ENCODE measurements at regions not wholly inside any gene's neighbourhood (a gene's known extent, or its start where the extent isn't known, plus 50 kb on each side); places are given as distances from the start of the nearest gene placed in this dataset.

- no peaks in the 10 kb centered on the region for H3K36me3 ChIP-seq (ENCODE audit: control insufficient read depth, insufficient read depth, low read length)
- BruUV-seq (replicated peaks) = no TSS peak
- H3K79me2 ChIP-seq (ENCODE audit: control insufficient read depth, insufficient read depth, low read length) = no peaks in the 10 kb centered on the region
- H3K27me3 ChIP-seq (ENCODE audit: control insufficient read depth in 2 of 2, insufficient read depth in 2 of 2, low read length in 2 of 2) = no peaks in the 10 kb centered on the region
- CTCF ChIA-PET (ENCODE audit: low intra/inter-chr PET ratio) = no interaction called here
- 8% methylated on average over 3 of the region's 3 CpGs for WGBS (ENCODE audit: insufficient coverage, low coverage, missing lambda C conversion rate)
- H2AFZ ChIP-seq (ENCODE audit: low read depth, low read length) = no peak overlapping the region
- DNase-seq (ENCODE audit: extremely low read depth in 1 of 4, low spot score in 3 of 4) = no peak
- in situ Hi-C loops (cut with MboI) = no loop called here
- no peak overlapping the region for H3K9ac ChIP-seq (ENCODE audit: insufficient read depth in 1 of 2, low read depth in 2 of 2, low read length in 2 of 2)
- no peak overlapping the region for H3K27ac ChIP-seq (ENCODE audit: extremely low read depth, low read depth, low read length)
- H3K4me2 ChIP-seq (ENCODE audit: insufficient read depth, low read length) = no peak overlapping the region
- intact Hi-C loops (cut with micrococcal nuclease) = no loop called here
- FAIRE-seq = no peak
- no peak overlapping the region for H3K4me3 ChIP-seq
- no peaks in the 10 kb centered on the region for H4K20me1 ChIP-seq (replicated peaks; ENCODE audit: control insufficient read depth, insufficient read depth, low read length)
- no peaks in the 10 kb centered on the region for H3K9me1 ChIP-seq (ENCODE audit: control insufficient read depth, insufficient read depth, low read length)
- no peaks in the 10 kb centered on the region for H3K9me3 ChIP-seq (replicated peaks; ENCODE audit: control insufficient read depth, insufficient read depth, low read depth, low read length)
- no peak for ATAC-seq
- POLR2A ChIA-PET = interaction anchor here (0.6 kb wide), 1 partner anchor 266 kb away, joined by 3 read pairs; no protein-coding TSS in a partner anchor
- TF ChIP-seq ARHGAP35 (IDR thresholded peaks at IDR 0.05; ENCODE audit: partially characterized antibody) (no peak), ZNF436 (CRISPR knock-in tag; IDR thresholded peaks at IDR 0.05) (no peak), PTBP1 (IDR thresholded peaks at IDR 0.05; ENCODE audit: low read depth, low read length) (no peak), GABPB2 (CRISPR knock-in tag; conservative IDR thresholded peaks at IDR 0.05) (no peak), ZKSCAN1 (IDR thresholded peaks at IDR 0.05; ENCODE audit: low read depth, low read length) (no peak)
- no peaks in the 10 kb centered on the region for H3K4me1 ChIP-seq (replicated peaks in 1 of 2; ENCODE audit: control insufficient read depth in 2 of 2, insufficient read depth in 2 of 2, low read length in 2 of 2)
Measured at GRCh38 chr1:198449727-198450433, 90.6 kb downstream of the ATP6V1G3 start.

GRCh38 chr1:198449261-198449660, 91.2 kb downstream of the ATP6V1G3 start:
- in situ Hi-C loops (cut with MboI) (no loop called here), intact Hi-C loops (cut with micrococcal nuclease) (no loop called here)
- CTCF ChIA-PET (ENCODE audit: low intra/inter-chr PET ratio) = no interaction called here
- H3K79me2 ChIP-seq (ENCODE audit: control insufficient read depth, insufficient read depth, low read length) = no peaks in the 10 kb centered on the region
- POLR2A ChIA-PET = no interaction called here
- DNase-seq (ENCODE audit: extremely low read depth in 1 of 4, low spot score in 3 of 4) (no peak), ATAC-seq (no peak), FAIRE-seq (no peak)
- no peak overlapping the region for H3K4me2 ChIP-seq (ENCODE audit: insufficient read depth, low read length)
- no peaks in the 10 kb centered on the region for H4K20me1 ChIP-seq (replicated peaks; ENCODE audit: control insufficient read depth, insufficient read depth, low read length)
- H3K4me1 ChIP-seq (replicated peaks in 1 of 2; ENCODE audit: control insufficient read depth in 2 of 2, insufficient read depth in 2 of 2, low read length in 2 of 2) = no peaks in the 10 kb centered on the region
- no peaks in the 10 kb centered on the region for H3K27me3 ChIP-seq (ENCODE audit: control insufficient read depth in 2 of 2, insufficient read depth in 2 of 2, low read length in 2 of 2)
- H3K27ac ChIP-seq (ENCODE audit: extremely low read depth, low read depth, low read length) = no peak overlapping the region
- no TSS peak for BruUV-seq (replicated peaks)
- no peaks in the 10 kb centered on the region for H3K36me3 ChIP-seq (ENCODE audit: control insufficient read depth, insufficient read depth, low read length)
- no peak overlapping the region for H3K9ac ChIP-seq (ENCODE audit: insufficient read depth in 1 of 2, low read depth in 2 of 2, low read length in 2 of 2)
- no peak overlapping the region for H3K4me3 ChIP-seq
- no peaks in the 10 kb centered on the region for H3K9me1 ChIP-seq (ENCODE audit: control insufficient read depth, insufficient read depth, low read length)
- H3K9me3 ChIP-seq (replicated peaks; ENCODE audit: control insufficient read depth, insufficient read depth, low read depth, low read length) = no peaks in the 10 kb centered on the region
- TF ChIP-seq CTCFL (IDR thresholded peaks at IDR 0.05; ENCODE audit: borderline replicate concordance, insufficient read depth, low read depth, low read length, poor library complexity, severe bottlenecking) (no peak), RBM17 (IDR thresholded peaks at IDR 0.05; ENCODE audit: borderline replicate concordance, low read depth, low read length) (no peak), ZNF224 (CRISPR knock-in tag; IDR thresholded peaks at IDR 0.05) (no peak)
- H2AFZ ChIP-seq (ENCODE audit: low read depth, low read length) = no peak overlapping the region
